GM18867 (cell line): ENCODE measurements at regions not wholly inside any gene's neighbourhood (a gene's known extent, or its start where the extent isn't known, plus 50 kb on each side); places are given as distances from the start of the nearest gene placed in this dataset.
"Not testable (repeated sequence)": the region's sequence is repeated elsewhere in the genome, so short reads cannot be mapped to it uniquely, and the experiment has no call there.

Experiments
- ATAC-seq: cut with Tn5 transposase; IDR thresholded peaks from one replicate; pipeline ENCODE4 v1.9.1; 2021; ENCODE audit warnings: mild to moderate bottlenecking, moderate library complexity; ENCODE audit not compliant: unreplicated experiment

DNA sequence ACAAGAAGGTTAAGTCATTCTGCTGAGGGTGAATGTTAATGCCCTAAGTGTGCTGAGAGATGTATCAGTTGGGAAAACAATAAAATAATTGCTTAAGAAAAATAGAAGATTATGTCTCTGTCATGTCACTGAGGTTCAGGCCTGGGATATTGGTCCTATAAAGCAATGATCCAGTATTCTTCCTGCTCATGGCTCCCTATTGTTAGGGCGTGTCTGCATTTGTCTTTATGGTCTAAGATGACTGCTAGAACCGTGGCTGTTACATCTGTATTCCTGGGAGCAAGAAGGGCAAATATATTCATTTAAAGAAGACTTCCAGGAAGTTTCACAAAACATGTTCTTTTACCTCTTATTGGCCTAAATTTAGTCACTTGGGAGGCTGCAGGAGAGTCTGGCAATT is 125.0 kb downstream of the KCNE4 start:
- ATAC-seq: no peak

DNA sequence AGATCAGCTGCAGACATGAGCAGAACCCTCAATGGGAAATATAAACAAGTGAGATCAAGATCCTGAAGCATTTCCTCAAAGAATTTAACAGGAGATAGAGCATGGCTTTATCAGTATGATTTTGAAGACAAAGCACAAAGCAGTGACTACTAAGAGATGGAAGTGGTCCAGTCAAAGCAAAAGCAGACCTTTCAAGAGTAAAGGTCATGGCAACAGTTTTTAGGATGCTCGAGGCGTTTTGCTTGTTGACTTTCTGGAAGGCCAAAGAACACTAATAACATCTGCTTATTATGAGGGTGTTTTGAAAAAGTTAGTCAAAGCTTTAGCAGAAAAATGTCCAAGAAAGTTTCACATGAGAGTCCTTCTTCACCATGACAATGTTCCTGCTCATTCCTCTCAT is 128.5 kb downstream of the KCNE4 start:
- no peak for ATAC-seq

DNA sequence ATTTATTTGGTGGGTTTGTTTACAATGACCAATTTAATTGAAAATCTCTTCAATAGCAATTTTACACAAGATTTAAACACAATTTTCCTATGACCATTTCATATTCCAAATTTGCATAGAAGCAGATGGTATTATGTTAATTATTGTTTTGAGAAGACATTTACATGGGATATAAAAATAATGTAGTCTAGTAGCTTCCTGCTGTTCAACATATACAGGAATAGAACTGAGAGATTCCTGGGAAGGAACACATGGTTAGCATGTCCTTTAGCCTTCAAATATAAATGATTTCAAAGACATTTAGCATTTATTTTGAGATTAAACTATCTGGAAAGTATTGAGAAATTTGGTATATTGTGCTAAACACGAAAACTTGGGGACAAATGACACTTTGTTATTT is 129.6 kb downstream of the KCNE4 start:
- no peak for ATAC-seq

DNA sequence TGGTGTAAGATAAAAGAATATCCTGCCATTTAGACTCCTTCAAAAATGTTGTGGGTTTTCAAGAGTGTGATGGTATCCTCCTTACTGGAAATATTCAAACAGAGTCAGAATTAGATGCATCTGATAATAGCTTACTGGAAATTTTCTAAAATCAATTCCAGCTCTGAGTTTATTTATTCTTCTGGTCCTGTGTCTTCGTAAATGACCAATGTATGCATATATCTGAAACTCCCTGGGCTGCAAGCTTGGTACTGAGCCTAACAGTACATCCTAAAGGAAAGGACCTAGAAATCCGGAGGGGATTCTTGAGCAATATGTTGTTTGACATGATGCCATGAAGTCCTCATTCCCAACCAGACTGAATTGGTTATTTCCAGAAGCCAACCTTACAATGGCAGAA is 130.4 kb downstream of the KCNE4 start:
- no peak for ATAC-seq

DNA sequence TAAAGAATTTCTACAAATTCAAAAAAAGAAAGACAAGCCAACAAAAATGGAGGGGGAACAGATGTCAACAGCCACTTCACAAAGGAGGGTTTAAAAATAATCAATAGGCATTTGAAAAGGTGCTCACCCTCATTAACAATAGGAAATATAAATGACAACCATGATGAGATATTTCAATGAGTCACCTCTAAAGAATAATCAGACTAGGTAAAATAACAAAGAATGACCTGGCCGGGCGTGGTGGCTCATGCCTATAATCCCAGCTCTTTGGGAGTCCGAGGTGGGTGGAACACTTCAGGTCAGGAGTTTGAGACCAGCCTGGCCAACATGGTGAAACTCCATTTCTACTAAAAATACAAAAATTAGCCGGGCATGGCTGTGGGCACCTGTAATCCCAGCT is 133.6 kb downstream of the KCNE4 start:
- ATAC-seq: no peak

DNA sequence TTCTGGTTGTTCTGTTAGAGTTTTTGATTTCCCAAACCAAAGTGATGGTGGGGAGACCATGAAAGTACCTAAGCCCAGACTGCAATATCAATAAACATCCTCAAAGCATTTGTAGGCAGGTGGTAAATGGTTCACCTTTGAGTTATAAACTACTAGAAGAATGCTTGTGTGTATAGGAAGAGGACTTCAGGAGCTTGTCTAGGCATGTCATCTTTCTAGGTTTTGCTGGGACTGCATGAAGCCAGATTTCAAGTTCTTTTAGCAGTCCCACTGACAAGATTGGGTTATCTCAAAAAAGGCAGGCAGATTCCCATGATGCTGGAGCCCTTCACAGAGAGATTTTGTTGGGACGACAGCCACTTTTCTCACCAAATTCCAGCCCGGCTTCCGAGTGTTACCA is 135.3 kb downstream of the KCNE4 start:
- ATAC-seq: no peak

DNA sequence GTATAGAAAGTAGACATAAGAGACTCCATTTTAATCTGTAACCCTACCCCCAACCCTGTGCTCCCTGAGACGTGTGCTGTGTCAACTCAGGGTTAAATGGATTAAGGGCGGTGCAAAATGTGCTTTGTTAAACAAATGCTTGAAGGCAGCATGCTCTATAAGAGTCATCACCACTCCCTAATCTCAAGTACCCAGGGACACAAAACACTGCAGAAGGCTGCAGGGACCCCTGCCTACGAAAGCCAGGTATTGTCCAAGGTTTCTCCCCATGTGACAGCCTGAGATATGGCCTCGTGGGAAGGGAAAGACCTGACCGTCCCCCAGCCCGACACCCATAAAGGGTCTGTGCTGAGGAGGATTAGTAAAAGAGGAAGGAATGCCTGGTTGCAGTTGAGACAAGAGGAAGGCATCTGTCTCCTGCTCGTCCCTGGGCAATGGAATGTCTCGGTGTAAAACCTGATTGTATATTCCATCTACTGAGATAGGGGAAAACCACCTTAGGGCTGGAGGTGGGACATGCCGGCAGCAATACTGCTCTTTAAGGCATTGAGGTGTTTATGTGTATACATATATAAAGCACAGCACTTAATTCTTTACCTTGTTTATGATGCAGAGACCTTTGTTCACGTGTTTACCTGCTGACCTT is 138.7 kb downstream of the KCNE4 start:
- not testable (repeated sequence) for ATAC-seq

DNA sequence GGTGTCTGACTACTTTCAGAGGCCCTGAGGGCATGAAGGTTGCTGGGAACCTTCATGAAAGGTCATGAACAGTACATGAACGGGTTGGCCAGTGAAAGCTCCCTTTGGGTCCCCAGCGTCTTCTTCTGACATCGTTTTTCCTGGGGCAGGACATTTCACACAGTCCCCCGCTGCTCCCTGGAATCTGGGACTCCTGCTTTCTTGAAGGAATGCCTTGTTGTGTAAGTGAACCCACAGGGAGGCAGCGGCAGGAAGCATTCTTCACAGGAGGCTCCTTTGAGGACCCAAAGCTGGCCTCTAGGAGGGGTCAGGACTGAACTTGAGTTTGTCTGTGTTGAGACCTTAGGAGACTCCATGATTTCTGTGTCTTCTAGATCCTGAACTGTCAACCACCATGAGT is 144.3 kb downstream of the KCNE4 start:
- no peak for ATAC-seq

DNA sequence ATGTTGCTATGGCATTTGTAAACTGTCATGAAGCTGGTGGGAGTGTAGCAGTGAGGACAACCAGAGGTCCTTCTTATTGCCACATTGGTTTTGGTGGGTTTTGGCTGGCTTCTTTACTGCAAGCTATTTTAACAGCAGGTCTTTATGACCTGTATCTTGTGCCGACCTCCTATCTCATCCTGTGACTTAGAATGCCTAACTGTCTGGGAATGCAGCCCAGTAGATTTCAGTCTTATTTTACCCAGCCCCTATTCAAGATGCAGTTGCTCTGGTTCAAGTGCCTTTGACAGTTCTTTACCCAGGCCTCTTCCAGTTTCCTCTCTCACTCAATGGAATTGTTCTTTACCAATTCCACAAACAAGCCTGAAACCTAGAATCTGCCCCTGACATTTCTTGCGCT is 145.1 kb downstream of the KCNE4 start:
- no peak for ATAC-seq

DNA sequence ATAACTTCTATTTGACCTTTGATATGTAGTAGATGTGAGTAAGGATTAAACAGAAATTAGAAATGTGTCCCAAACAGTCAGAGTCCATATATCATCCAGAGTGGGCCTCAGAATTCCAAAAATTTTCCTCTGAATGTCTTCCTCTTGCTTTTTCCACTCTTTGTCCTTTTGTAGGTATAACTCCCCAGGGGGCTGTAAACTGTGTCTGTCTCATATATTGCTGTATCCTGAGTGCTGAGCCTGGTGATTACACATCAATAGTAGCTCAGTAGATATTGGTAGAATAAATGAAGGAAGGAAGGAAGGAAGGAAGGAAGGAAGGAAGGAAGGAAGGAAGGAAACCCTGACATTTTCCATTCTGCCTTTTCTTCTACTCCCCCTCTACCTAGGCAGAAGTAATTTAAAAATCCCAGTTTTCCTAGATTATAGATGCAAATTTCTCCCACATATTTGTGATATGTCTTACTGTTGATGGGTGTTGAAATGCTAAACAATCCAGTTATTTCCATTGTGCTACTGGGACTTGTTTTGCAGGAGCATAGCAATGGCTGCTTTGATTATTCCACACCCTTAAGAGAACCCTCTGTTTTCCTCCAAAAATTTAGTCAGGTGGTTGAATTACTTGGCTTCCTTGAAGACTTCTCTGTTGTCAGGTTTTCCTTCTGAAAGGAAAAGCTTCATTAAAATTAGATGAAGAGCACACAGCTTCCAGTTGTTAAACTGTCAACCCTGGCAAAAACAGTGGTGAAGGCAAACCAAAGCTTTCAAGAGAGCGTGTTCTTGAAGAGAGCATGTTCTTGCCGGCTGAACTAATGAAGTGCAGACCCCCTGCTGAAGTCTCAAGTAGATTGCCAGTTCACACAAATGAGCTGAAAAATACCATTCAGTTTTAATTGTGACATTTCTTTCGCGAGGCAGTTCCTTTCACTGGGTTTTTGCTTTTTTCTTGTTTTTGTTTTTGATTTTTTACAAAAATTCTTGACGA is 147.8 kb downstream of the KCNE4 start:
- ATAC-seq: no peak

DNA sequence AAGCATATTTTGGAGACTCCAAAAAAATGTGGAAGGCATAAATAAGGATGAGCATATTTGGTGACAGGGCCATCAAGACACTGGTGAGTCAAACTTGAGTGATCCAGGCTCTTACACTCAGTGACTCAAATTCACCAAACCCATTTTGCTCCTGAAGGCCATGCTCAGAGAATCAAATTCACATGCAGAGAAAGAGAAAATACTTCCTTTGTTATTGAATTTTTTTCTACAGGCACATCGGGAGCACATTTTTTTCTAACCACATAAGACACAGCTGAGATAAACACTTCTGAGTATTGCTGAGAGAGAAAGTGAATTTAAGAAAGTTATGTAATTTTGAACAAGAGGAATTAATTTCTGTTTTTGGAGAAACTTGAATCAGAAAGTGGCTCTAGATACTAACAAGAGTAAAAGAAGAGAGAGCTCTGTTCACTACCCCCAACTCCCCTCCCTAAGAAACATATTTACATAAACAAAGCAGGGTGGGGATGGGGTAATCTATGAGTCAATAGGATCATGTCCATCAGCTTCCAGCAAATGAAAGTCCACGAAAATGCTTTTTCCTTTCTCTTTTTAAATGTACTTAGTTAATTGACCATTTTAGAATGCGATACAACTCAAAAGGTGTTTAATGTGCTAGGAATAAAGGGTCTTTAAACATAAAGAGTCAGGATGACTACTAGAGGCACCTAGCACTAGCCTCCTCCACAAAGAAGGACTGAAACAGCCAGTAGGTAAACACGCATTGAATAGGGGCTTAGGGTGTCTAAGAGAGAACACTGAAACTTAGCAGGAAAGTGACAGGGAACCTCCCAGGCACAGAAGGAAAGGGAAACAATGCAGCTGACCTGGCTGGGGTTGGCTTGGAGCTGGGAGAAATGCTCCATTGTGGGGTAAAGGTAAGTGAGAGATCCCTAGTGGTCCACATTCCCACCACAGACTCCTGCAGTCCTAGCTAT is 152.3 kb downstream of the KCNE4 start:
- ATAC-seq: no peak

DNA sequence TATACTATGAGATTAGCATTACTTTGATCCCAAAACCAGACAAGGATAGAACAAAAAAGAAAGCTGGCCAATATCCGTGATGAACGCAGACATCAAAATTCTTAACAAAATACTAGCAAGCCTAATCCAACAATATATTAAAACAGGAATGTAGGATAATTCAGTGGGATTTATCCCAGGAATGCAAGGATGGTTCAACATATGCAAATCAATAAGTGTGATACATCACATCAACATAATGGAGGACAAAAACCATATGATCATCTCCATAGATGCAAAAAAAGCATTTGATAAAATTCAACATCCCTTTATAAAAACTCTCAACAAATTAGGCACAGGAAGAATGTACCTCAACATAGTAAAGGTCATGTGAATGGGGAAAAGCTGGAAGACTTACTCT is 158.5 kb downstream of the KCNE4 start:
- no peak for ATAC-seq

DNA sequence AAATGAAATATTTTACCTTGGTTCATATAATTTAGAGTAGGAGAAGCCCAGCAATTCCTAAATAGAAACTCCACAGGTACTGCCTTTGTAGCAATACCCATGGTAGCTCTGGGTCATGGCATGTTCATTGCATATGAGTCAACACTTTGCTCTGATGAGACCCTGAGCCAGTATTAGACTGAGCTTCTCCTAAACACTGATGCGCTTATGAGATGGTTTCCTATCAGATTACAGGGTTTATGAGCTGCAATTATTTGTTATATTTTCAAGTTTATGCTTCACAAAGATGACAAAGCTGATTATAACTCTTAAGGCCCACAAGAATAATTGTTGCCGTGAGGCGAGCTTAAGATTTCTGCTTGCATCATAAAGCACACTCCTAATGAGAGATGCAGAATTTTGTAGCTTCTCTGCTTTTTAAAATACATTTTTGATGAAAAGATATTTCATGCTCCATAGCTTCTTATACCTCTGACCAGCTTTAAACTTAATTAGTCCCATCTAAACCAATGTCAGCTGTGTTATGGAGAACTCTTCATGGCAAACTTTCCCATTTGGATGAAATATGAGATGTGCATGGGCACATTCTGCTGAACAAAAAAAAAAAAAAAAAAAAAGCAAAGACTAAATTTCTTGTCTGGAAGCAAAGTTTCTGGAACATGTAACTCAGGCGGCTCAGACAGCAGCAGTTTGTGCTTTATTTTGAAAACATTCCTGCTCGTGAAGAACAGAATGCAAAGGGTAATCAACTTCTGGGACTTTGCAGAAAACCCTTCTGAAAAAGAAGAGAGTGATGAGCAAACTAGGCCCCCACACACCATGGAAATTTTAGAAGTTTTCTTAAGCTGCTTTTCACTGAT is 162.6 kb downstream of the KCNE4 start:
- no peak for ATAC-seq

DNA sequence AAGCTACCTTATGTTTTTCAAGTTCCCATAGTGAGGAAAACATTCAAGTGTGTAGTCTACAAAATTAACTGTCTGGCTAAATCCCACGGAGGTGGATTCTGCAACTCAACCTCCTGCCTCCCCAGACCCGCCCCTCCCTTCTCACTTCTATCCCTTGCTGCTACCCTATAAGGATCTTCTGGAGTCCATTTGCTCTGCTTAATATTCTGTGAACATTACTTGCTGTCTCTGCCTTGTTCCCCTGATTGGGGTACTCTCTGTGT is 163.2 kb downstream of the KCNE4 start:
- ATAC-seq: no peak

DNA sequence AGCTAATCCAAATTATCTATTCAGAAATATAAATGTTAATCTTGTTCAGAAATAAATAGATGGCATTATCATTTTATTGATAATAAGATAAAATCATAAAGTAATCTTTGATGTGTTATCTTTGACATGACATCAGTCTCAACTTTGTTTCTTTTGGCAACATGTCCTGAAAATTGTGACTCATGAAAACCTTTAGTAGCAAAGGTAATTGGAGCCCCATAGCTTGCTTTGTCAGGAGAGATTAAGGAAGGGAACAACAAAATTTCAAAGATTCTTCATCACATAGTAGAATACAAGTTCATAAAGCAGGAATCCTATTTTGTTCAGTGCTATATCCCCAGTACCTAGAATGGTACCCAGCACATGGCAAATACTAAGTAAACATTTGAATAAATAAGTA is 165.4 kb downstream of the KCNE4 start:
- ATAC-seq: no peak

DNA sequence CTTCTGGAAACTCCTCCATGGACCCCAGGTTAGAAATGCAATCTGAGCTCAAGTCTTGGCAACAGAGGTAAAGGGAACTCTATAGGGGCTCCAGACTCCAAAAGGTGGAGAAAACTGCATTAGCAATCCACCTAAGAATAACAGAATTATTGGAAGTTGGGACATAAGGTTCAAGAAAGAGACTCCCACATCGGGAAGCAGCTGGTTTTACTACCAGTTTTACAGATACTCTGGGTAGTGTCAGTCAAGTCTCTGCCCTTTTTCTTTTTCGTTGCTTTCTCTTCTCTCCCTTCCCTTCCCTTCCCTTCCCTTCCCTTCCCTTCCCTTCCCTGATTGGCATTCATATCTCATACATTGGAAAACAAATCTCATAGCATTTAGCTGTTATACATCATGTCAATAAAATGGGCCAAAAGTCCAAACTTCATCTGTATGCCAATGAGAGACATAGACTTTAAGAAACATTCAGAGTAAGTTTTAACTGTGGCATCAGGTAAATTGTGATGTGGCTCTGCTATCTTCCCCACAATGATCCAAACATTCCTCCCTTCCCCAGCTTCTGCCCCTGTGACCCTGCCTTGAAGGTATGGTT is 166.7 kb downstream of the KCNE4 start:
- ATAC-seq: no peak

DNA sequence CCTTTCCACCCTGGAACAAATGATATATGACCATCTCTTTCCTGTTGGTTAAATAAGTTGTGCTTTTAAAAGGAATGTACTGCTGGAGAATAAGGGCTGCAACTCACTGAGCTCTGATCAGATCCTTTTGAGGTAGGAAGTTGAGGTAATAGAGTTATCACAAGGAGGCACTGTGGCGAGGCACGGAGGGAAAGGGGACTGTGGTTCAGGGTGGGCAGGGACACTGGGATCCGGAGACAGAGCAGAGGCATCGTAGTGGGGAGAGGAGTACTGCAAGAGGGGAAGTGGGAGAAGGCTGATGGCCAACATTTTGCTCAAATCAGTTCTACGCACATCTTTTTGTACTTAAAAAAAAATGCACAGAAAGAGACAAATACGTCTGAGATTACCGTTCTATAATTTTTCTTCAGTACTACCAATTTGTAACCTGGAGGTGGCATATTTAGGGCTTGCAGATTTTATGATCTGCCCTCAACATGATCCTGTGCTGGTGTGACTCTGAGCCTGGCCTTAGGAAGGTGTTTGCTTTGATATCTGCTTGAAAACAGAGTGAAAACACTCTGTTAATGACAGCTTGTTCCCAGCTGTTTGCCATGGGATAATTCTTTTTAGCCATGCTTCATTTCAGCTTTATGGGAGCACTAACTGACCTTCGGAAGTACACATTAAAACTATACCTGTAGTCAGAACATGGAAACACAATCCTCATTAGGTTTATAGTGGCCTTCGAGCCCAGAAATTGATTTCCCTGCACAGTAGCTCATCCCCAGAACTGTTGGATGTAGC is 168.1 kb downstream of the KCNE4 start:
- ATAC-seq: no peak

DNA sequence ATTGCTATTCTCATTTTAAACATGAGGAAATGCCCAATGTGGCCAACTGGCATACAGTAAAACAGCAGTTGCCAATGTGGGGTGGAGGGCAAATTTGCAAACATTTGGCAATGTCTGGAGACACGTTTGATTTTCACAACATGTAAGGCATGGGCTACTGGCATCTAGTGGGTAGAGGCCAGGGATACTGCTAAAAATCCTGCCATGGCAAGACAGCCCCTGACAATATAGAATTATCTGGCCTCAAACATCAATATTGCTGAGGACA is 168.6 kb downstream of the KCNE4 start:
- ATAC-seq: no peak

DNA sequence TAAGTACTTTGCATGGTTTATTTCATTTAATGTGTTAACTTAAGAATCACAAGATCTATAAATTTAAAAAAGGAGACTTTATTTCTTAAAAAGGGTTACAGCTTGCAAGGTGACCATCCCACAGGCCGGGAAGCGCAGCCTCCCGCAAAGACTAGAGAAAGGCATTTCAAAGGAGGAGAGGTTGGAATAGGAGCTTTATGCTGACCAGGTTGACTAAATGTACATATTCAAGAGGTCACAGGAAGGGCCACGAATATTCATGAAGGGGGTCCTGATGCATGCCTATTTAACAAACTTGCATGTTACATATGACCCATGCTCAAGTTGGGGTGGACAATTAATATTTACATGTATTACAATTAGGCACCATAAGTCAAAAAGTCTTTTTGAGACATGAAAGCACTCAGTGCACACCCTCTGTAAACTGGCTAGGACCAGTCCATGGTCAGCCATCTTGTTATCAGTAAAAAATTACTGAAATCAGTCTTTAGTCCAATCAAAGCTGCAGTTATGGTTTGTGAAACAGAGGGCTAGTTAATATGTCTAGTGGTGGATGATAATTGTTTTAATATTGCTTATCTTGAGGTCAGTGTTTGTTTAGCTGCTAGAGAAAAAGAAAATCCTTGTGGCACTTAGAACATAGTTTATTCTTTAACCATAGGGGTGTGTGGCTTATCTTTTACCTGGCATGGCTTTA is 169.3 kb downstream of the KCNE4 start:
- ATAC-seq: no peak
